ENCODE measurements at regions not wholly inside any gene's neighbourhood (a gene's known extent, or its start where the extent isn't known, plus 50 kb on each side); places are given as distances from the start of the nearest gene placed in this dataset.

DNA sequence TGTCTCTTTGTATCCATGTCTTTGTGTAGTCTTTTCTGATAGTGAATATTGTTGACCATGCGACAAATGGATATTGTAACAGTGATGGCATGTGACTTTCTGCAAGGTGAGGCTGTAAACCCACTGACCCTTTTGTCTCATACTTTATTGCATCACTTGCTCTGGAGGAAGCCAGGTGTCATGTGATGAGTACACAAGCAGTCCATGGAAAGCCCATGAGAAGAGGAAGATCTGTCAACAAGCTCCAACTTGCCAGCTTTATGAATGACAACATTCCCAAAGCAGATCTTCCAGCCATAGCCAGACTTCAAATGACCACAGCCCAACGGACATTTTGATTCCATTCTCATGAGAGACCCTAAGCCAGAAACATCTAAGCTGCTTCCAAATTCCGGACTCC is 450.1 kb upstream of the ACTBL2 start:
- Histone ChIP-seq H3K4me1 (ENCODE audit: control insufficient read depth in 1 of 2, insufficient read depth in 2 of 2, low read depth in 1 of 2, low read length in 1 of 2) (no peaks in the 10 kb centered on the region; a peak in 1 of 4 replicates), H3K27ac (ENCODE audit: low read depth in 2 of 2, low read length in 1 of 2) (no peak overlapping the region), H3F3A (replicated peaks; ENCODE audit: insufficient read depth) (no peaks in the 10 kb centered on the region), H3K9ac (no peak overlapping the region), H3K4me3 (ENCODE audit: low read depth in 2 of 2, low read length in 1 of 2) (no peak overlapping the region), H3K27me3 (ENCODE audit: insufficient read depth) (no peaks in the 10 kb centered on the region), H3K4me2 (no peak overlapping the region), H4K20me1 (ENCODE audit: insufficient read depth) (no peaks in the 10 kb centered on the region), H3K9me3 (no peaks in the 10 kb centered on the region), H3K79me2 (ENCODE audit: insufficient read depth) (no peaks in the 10 kb centered on the region), H3K9me2 (no peaks in the 10 kb centered on the region), H3K36me3 (replicated peaks in 1 of 2; ENCODE audit: control insufficient read depth in 1 of 2, insufficient read depth in 2 of 2, low read length in 1 of 2) (no peaks in the 10 kb centered on the region), H2AFZ (ENCODE audit: low read depth) (no peak overlapping the region)
- ChIA-PET POLR2A (no interaction called here), CTCF (no interaction called here)
- WGBS (ENCODE audit: low lambda C conversion rate): 54% methylated on average over 3 of the region's 3 CpGs
- TF ChIP-seq MXI1 (IDR thresholded peaks at IDR 0.05; ENCODE audit: low read depth, low read length) (no peak), EP300 (IDR thresholded peaks at IDR 0.05; ENCODE audit: borderline replicate concordance in 1 of 2, low read depth in 1 of 2, low read length in 1 of 2) (no peak), ELF1 (IDR thresholded peaks at IDR 0.05) (no peak), CHD2 (IDR thresholded peaks at IDR 0.05; ENCODE audit: low read length, partially characterized antibody) (no peak), FOSL2 (IDR thresholded peaks at IDR 0.05; ENCODE audit: borderline replicate concordance, low read depth) (no peak), MEF2A (IDR thresholded peaks at IDR 0.05; ENCODE audit: borderline replicate concordance, low read depth) (no peak), RXRA (IDR thresholded peaks at IDR 0.05; ENCODE audit: borderline replicate concordance, low read depth) (no peak), GABPA (IDR thresholded peaks at IDR 0.05; ENCODE audit: low read depth) (no peak), YY1 (IDR thresholded peaks at IDR 0.05; ENCODE audit: low read depth) (no peak)
- TF ChIP-seq, protein P1, sequence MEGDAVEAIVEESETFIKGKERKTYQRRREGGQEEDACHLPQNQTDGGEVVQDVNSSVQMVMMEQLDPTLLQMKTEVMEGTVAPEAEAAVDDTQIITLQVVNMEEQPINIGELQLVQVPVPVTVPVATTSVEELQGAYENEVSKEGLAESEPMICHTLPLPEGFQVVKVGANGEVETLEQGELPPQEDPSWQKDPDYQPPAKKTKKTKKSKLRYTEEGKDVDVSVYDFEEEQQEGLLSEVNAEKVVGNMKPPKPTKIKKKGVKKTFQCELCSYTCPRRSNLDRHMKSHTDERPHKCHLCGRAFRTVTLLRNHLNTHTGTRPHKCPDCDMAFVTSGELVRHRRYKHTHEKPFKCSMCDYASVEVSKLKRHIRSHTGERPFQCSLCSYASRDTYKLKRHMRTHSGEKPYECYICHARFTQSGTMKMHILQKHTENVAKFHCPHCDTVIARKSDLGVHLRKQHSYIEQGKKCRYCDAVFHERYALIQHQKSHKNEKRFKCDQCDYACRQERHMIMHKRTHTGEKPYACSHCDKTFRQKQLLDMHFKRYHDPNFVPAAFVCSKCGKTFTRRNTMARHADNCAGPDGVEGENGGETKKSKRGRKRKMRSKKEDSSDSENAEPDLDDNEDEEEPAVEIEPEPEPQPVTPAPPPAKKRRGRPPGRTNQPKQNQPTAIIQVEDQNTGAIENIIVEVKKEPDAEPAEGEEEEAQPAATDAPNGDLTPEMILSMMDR (IDR thresholded peaks at IDR 0.05): no peak
- TF ChIP-seq, protein P2, sequence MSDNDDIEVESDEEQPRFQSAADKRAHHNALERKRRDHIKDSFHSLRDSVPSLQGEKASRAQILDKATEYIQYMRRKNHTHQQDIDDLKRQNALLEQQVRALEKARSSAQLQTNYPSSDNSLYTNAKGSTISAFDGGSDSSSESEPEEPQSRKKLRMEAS (IDR thresholded peaks at IDR 0.05; ENCODE audit: low read depth): no peak
- TF ChIP-seq, protein P3, sequence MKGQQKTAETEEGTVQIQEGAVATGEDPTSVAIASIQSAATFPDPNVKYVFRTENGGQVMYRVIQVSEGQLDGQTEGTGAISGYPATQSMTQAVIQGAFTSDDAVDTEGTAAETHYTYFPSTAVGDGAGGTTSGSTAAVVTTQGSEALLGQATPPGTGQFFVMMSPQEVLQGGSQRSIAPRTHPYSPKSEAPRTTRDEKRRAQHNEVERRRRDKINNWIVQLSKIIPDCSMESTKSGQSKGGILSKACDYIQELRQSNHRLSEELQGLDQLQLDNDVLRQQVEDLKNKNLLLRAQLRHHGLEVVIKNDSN (IDR thresholded peaks at IDR 0.05; ENCODE audit: borderline replicate concordance, low read depth): no peak
- DNase-seq: no peak

DNA sequence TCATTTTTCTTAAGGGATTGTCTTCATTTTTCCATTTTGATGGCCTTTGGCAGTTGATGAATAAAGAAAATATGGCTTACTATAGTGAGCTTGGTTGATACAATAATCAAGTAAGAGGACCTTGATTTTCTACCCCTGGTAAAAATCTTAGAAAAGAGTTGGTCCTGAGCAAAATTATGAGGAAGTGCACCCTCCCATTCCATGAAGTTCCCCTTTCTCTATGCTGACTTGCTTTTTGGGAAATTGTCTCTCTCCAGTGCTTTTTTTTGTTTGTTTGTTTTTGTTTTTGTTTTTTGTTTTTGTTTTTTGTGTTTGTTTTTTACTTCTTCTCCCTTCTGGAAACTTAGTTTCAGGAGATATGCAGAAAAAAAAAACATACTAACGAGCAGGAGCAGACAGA is 449.2 kb upstream of the ACTBL2 start:
- H3K36me3 ChIP-seq (replicated peaks in 1 of 2; ENCODE audit: control insufficient read depth in 1 of 2, insufficient read depth in 2 of 2, low read length in 1 of 2): no peaks in the 10 kb centered on the region
- CTCF ChIA-PET: interaction anchor here (0.6 to 1.4 kb wide), 2 partner anchors 44 to 57 kb away, joined by 3 to 5 read pairs; no protein-coding TSS in a partner anchor

More for the DNA sequence above, 449.2 kb upstream of the ACTBL2 start:
- H3K79me2 ChIP-seq (ENCODE audit: insufficient read depth): no peaks in the 10 kb centered on the region
- no peak overlapping the region for H3K4me2 ChIP-seq
- no peak overlapping the region for H2AFZ ChIP-seq (ENCODE audit: low read depth)
- H4K20me1 ChIP-seq (ENCODE audit: insufficient read depth): no peaks in the 10 kb centered on the region
- H3K9me2 ChIP-seq: no peaks in the 10 kb centered on the region
- POLR2A ChIA-PET: no interaction called here
- DNase-seq: no peak
- H3K4me3 ChIP-seq (ENCODE audit: low read depth in 2 of 2, low read length in 1 of 2): no peak overlapping the region
- no peaks in the 10 kb centered on the region for H3K27me3 ChIP-seq (ENCODE audit: insufficient read depth)
- WGBS (ENCODE audit: low lambda C conversion rate): 48% methylated on average over 1 of the region's 1 CpG
- TF ChIP-seq, protein P2 (IDR thresholded peaks at IDR 0.05; ENCODE audit: low read depth): no peak
- TF ChIP-seq JUND (IDR thresholded peaks at IDR 0.05): no peak
- TF ChIP-seq RXRA (IDR thresholded peaks at IDR 0.05; ENCODE audit: borderline replicate concordance, low read depth): no peak
- no peak for TF ChIP-seq CHD2 (IDR thresholded peaks at IDR 0.05; ENCODE audit: low read length, partially characterized antibody)
- no peak for TF ChIP-seq POLR2AphosphoS5 (IDR thresholded peaks at IDR 0.05; ENCODE audit: low read depth, low read length)
- no peak for TF ChIP-seq RFX5 (IDR thresholded peaks at IDR 0.05; ENCODE audit: low read length)
- TF ChIP-seq MEF2A (IDR thresholded peaks at IDR 0.05; ENCODE audit: borderline replicate concordance, low read depth): no peak
- no peaks in the 10 kb centered on the region for H3K4me1 ChIP-seq (ENCODE audit: control insufficient read depth in 1 of 2, insufficient read depth in 2 of 2, low read depth in 1 of 2, low read length in 1 of 2)
- H3K27ac ChIP-seq (ENCODE audit: low read depth in 2 of 2, low read length in 1 of 2): no peak overlapping the region
- H3K9ac ChIP-seq: no peak overlapping the region
- H3K9me3 ChIP-seq: no peaks in the 10 kb centered on the region
- no peaks in the 10 kb centered on the region for H3F3A ChIP-seq (replicated peaks; ENCODE audit: insufficient read depth)
